ENCODE measurements at regions not wholly inside any gene's neighbourhood (a gene's known extent, or its start where the extent isn't known, plus 50 kb on each side); places are given as distances from the start of the nearest gene placed in this dataset.

DNA sequence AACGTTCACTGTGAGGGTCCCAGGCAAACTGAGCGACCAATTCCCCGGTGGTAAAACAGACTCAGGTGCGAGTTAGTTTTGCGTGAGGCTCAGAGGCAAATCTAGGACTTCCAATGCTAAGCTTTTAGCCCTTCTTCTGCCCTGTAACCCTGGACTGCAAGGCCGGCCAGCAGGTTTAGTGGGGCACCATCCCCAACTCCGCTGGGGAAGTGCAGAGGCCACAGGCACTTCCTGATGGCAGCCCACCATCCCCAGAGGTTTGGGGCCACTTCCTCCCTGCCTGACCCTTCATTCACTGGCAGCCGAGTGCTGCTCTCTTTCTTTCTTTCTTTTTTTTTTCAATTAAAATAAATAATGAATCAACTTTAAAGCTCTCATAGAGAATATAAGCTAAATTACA lies 124.6 kb upstream of the B3GAT1 start:
- TF ChIP-seq, protein P1, sequence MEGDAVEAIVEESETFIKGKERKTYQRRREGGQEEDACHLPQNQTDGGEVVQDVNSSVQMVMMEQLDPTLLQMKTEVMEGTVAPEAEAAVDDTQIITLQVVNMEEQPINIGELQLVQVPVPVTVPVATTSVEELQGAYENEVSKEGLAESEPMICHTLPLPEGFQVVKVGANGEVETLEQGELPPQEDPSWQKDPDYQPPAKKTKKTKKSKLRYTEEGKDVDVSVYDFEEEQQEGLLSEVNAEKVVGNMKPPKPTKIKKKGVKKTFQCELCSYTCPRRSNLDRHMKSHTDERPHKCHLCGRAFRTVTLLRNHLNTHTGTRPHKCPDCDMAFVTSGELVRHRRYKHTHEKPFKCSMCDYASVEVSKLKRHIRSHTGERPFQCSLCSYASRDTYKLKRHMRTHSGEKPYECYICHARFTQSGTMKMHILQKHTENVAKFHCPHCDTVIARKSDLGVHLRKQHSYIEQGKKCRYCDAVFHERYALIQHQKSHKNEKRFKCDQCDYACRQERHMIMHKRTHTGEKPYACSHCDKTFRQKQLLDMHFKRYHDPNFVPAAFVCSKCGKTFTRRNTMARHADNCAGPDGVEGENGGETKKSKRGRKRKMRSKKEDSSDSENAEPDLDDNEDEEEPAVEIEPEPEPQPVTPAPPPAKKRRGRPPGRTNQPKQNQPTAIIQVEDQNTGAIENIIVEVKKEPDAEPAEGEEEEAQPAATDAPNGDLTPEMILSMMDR (IDR thresholded peaks at IDR 0.05): no peak
- no peak for TF ChIP-seq POLR2AphosphoS5 (IDR thresholded peaks at IDR 0.05)

Measured in prostate gland (tissue), 2 donors.